ENCODE measurements at regions not wholly inside any gene's neighbourhood (a gene's known extent, or its start where the extent isn't known, plus 50 kb on each side); places are given as distances from the start of the nearest gene placed in this dataset.

GRCh38 chr3:17979252-17979651 lies 236.8 kb upstream of the TBC1D5 start:
- H3K23me2 ChIP-seq (ENCODE audit: insufficient read length, low read depth, low read length, poor library complexity, severe bottlenecking), result no peaks in the 10 kb centered on the region
- H4K5ac ChIP-seq (ENCODE audit: insufficient read length, low read depth, low read length), result no peak overlapping the region
- H2AFZ ChIP-seq (ENCODE audit: low read length), result no peak overlapping the region
- no peak overlapping the region for H3K23ac ChIP-seq (ENCODE audit: insufficient read length, low read depth, low read length)
- H2BK5ac ChIP-seq (ENCODE audit: insufficient read length, low read length), result no peak overlapping the region
- H3K9me3 ChIP-seq (ENCODE audit: control insufficient read depth, low read depth, low read length), result no peaks in the 10 kb centered on the region
- no peak overlapping the region for H2BK12ac ChIP-seq (ENCODE audit: insufficient read length, low read depth, low read length)
- no peaks in the 10 kb centered on the region for H3K9me3 Mint-ChIP-seq
- H4K20me1 ChIP-seq (ENCODE audit: control insufficient read depth, insufficient read depth, insufficient read length), result no peaks in the 10 kb centered on the region
- H2BK20ac ChIP-seq (ENCODE audit: low read depth, low read length, poor library complexity, severe bottlenecking), result no peak overlapping the region
- no peak overlapping the region for H3K27ac Mint-ChIP-seq
- no CpG with 5 or more reads among the region's 2 CpGs for WGBS (ENCODE audit: extremely low coverage, insufficient read length, low lambda C conversion rate)
- H3K18ac ChIP-seq (ENCODE audit: insufficient read length, low read depth, low read length), result no peak overlapping the region
- H3K79me2 ChIP-seq (ENCODE audit: insufficient read depth, low read length), result no peaks in the 10 kb centered on the region
- no peaks in the 10 kb centered on the region for H3K36me3 Mint-ChIP-seq (ENCODE audit: insufficient read depth in 1 of 3, low read depth in 3 of 3)
- H3K27ac ChIP-seq (ENCODE audit: insufficient read length, low read depth, low read length), result no peak overlapping the region
- no peak for DNase-seq
- H3K56ac ChIP-seq (ENCODE audit: insufficient read length, low read depth, low read length), result no peak overlapping the region
- no peak overlapping the region for H4K91ac ChIP-seq (ENCODE audit: insufficient read length, low read depth, low read length)
- no peaks in the 10 kb centered on the region for H3K79me1 ChIP-seq (ENCODE audit: insufficient read depth, low read depth, low read length, poor library complexity, severe bottlenecking)
- no peaks in the 10 kb centered on the region for H3K27me3 ChIP-seq (ENCODE audit: insufficient read depth, low read length)
- no peak overlapping the region for H4K8ac ChIP-seq (replicated peaks; ENCODE audit: insufficient read length, low read depth, low read length)
- no peaks in the 10 kb centered on the region for H3K4me1 ChIP-seq (ENCODE audit: insufficient read depth, low read length)
- no peak overlapping the region for H3K4ac ChIP-seq (ENCODE audit: low read depth, low read length)
- no peak overlapping the region for H3K14ac ChIP-seq (ENCODE audit: insufficient read depth, low read length)
- TF ChIP-seq CTCF (conservative IDR thresholded peaks at IDR 0.05), result peak; percentile 28; the same call in 2 of the 3 replicates
- H2AK5ac ChIP-seq (ENCODE audit: insufficient read length, low read length), result no peak overlapping the region
- no peak overlapping the region for H3T11ph ChIP-seq (ENCODE audit: low read length)
- no peak overlapping the region for H3K9ac ChIP-seq (ENCODE audit: extremely low read depth, insufficient read length, low read length)
- no peak overlapping the region for H3K4me2 ChIP-seq (ENCODE audit: insufficient read depth, insufficient read length, low read length)
- H2BK15ac ChIP-seq (ENCODE audit: low read depth, low read length), result no peak overlapping the region
- H3K4me1 Mint-ChIP-seq, result peaks cover 0 to 3% of the 10 kb centered on the region in 2 experiments; a peak in 1 of 4 replicates
- no peak overlapping the region for H2BK120ac ChIP-seq (ENCODE audit: low read depth, low read length, poor library complexity, severe bottlenecking)
- no peak overlapping the region for H3K4me3 Mint-ChIP-seq
- no peaks in the 10 kb centered on the region for H3K27me3 Mint-ChIP-seq (ENCODE audit: low read depth)
